Stimulated activated CD4-positive, alpha-beta T cell treated with anti-CD3 and anti-CD28 coated beads, Interleukin-1b, Interleukin-23, amount 100 ng/mL, for 48 hours (primary cell): ENCODE measurements at regions not wholly inside any gene's neighbourhood (a gene's known extent, or its start where the extent isn't known, plus 50 kb on each side); places are given as distances from the start of the nearest gene placed in this dataset.

Experiments used
- DNase-seq: peaks from one replicate; pipeline ENCODE4 v3.0.0-alpha.2; 2020

GRCh38 chr5:2282034-2282690 lies 399.4 kb upstream of the IRX4 start:
- no peak for DNase-seq

DNA sequence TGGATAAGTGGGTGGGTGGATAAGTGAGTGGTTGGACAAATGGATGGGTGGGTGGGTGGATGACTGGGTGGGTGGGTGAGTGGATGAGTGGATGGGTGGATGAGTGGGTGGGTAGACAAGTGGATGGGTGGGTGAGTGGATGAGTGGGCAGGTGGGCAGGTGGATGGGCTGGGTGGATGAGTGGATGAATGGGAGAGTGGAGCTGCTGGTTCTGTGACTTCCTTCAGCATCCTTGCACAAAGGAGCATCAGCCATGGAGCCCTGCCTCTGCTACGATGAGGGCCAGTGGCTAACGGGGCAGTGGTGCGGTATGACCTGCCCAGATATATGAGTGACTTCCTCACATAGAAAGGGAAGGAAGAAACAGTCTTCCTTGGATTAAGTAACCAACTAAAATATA lies 398.7 kb upstream of the IRX4 start:
- no peak for DNase-seq

DNA sequence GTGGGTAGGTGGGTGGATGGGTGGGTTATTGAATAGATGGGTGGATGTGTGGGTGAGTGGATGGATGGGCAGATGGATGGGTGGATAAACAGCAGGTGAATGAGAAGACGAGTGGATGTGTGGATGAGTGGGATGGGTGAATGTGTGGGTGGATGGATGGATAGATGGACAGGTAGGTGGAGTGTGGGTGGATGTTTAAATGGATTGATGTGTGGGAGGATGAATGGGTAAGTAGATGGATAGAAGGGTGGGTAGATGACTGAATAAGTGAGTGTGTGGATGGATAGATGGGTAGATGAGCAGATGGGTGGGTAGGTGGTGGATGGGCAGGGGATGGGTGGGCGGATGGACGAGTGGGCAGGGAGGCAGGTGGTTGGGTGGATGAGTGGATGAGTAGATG lies 397.6 kb upstream of the IRX4 start:
- no peak for DNase-seq

- no peak for DNase-seq
These were observed 396.2 kb upstream of the IRX4 start for GRCh38 chr5:2278825-2279456.

DNA sequence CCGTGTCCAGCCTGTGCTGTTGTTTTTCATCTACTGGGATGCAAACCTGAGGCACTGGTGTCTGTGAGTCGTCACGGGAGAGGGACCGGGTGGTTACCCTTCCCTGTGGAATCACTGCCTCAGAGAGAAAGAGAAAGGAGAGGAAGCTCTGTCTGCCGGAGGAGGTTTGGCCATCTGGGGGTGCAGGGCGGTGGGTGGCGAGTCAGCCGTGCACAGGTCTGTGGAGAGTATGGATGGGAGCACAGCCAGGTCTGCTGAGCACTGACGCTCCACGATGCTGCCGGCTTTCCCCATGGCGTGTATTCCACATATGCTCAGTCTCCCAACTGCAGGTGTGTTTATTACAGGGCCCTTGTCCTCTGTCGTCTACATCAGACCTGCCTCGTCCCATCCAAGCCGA lies 395.2 kb upstream of the IRX4 start:
- no peak for DNase-seq

GRCh38 chr5:2276101-2276500 lies 393.4 kb upstream of the IRX4 start:
- no peak for DNase-seq

GRCh38 chr5:2272755-2273154 lies 390.0 kb upstream of the IRX4 start:
- DNase-seq: no peak

DNA sequence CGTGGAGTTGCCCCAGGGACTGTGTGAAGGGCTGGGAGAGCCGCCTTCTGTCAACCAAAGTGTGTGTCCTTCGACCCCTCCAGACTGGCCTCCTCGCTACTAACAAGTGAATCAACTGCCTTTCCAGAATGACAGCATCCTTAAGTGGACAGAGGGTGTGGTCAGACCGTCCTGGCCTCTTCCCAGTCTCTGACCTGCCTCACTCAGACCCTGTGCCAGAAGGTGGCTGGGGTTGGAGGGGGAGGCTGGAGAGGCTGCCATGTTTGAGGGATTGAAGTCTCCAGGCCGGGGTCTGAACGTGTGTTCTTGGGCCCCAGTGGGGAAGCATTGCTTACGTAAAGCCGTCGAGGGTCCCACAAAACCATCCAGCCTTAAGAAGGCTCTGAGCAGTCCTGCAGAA lies 389.3 kb upstream of the IRX4 start:
- no peak for DNase-seq

- no peak for DNase-seq
These were observed 388.6 kb upstream of the IRX4 start for GRCh38 chr5:2271316-2271715.

DNA sequence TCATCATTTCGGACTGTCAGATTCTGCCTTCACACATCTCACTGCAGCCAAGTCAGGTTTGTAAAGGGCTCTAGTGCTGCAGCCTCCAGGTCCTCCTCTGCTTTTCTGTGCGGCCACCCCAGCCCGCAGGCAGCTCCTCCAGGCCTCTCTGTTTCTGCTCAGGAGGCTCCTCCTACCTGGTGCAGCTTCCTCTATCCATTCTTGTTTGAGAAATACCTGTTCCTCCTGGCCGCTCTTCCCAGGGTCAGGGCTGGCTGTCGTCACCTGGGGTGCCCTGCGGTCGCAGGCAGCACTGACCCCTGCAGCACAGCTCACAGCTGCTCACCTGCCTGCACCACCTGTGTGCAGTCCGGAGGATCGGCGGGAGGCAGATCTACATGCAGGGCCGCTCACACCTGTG lies 387.7 kb upstream of the IRX4 start:
- DNase-seq: no peak

DNA sequence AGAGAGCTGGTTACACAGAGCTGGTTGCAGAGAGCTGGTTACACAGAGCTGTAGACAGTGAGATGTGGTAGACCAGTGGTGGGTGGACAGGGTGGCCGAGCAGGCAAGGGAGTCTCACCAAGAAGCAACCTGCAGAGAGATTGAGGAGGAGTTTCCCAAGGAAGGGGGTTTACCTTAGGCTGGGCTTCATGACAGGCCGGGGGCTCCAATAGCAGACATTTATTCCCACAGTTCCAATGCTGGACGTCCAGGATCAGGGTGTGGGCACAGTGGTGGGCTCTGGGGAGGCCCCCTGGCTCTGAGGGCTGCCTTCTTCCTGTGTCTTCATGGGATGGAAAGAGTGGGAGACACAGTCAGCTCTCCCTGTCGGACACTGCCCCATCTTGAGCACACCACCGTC lies 386.9 kb upstream of the IRX4 start:
- no peak for DNase-seq

GRCh38 chr5:2267991-2268390 lies 385.3 kb upstream of the IRX4 start:
- DNase-seq: no peak

DNA sequence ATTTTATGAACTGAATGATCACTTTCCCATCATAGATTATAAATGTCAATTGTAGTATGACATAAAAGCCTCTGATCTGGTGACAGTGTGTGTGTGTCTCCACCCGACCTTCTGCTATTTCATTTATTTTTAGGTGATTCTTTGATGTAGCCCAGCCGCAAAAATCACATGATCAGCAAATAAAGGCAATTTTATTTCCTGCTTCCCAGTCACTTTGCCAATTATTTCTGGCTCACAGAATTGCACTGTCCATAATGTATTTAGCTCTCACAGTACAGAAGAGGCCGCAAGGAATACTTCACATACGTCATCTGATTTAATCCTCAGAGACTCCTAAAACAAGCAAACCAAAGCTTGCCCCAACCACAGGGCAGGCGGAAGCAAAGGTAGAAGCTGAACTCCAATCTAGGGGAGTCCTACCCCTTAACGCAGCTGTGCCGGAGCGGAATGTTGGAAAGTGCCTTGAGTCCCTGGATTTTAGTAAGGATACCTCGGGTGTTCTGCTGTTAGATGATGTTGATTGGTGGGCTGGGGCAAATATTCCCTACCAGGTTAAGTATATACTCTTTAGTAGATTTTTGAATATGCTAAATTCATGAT lies 384.0 kb upstream of the IRX4 start:
- no peak for DNase-seq

GRCh38 chr5:2265341-2265740 lies 382.6 kb upstream of the IRX4 start:
- no peak for DNase-seq

- no peak for DNase-seq
These were observed 381.0 kb upstream of the IRX4 start for GRCh38 chr5:2263763-2264162.

DNA sequence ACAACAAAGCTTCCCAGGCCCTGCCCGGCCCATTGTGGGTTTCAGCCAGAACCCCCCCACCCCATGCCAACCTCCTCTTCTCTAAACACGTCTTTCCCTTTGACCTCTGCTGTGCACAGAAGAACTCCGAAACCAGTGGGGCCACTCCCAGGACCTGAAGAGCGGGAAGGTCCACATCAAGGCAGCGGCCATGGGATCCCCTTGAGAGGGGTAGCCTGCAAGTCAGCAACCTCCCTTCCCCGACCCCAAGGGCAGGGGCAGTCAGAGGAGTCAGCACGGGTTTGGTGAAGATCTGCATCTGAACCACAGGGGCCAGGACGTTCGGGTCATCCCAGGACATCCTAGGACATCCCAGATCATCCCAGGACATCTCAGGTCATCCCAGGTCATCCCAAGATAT lies 379.9 kb upstream of the IRX4 start:
- no peak for DNase-seq

- DNase-seq: no peak
These were observed 378.4 kb upstream of the IRX4 start for GRCh38 chr5:2261004-2261703.

- DNase-seq: no peak
These were observed 377.7 kb upstream of the IRX4 start for GRCh38 chr5:2260211-2261003.

DNA sequence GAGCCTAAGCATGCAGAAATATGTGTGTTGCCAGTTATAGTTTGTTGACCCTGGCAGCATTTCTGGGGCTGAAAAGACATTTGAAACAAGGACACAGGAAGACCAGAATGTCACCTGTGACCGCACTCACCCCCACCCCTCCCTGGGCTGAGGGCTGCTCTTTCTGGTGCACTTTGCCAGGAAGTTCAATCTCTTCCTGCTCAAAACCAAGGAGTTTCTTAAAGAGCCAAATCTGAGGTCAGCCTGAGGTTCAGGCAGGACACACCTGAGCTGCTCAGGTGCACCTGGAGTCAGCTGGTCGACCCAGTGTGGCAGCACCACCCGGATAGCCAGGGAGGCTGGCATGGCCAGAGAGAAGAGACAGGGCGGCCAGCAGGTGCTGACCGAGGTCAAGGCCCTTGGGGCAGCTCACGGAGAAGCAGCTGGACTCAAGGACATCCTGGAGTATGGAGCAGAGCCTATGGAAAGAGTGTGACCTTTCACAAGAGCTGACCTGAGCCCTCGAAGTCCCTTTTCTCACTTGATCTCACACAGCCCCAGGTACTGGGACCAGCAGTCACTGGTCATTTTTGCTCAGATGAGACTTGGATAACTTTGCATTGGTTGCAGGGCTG lies 376.9 kb upstream of the IRX4 start:
- no peak for DNase-seq

DNA sequence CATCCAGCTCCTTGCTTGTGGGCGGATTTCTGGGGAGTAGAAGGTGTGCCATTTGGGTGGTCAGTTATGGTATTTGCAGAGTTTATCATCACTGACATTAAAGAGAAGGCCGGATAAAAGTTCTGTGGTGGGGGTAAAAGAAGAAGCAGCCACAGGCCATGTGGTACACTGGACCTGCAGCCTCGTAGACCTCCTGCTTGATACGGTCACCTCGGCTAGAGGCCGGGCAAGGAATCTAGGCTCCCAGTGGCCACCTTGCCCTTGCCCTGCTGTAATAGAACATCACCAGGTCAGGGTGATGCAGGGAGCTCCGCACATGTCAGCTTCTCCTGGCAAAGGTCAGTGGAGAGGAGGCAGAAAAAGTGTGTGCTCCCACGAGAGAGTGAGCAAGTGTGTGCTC lies 376.1 kb upstream of the IRX4 start:
- DNase-seq: no peak

GRCh38 chr5:2257326-2258244 lies 374.9 kb upstream of the IRX4 start:
- no peak for DNase-seq
